ENCODE measurements at regions not wholly inside any gene's neighbourhood (a gene's known extent, or its start where the extent isn't known, plus 50 kb on each side); places are given as distances from the start of the nearest gene placed in this dataset.
A peak's percentile ranks its signal among the peaks of the same experiment; 100 is the strongest.

DNA sequence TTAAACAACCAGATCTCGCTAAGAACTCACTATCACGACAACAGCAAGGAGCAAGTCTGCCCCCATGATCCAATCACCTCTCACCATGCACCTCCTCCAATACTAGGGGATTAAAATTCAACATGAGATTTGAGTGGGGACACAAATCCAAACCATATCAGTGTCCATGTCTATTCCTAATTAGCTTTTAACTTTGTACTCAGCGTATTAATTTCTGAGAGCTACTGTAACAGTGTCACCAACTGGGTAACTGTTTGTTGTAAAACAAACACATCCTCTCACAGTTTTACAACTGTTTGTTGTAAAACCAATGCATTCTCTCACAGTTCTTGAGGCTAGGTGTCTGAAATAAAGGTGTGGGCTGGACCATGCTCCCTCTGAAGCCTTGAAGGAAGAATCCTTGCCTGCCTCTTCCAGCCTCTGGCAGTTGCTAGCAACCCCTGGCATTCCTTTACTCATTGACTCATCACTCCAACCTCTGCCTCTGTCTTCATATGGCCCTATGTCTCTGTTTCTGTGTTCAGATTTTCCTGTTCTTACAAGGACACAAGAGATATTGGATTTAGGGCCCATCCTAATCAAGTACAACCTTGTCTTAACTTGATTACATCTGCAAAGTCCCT is 121.2 kb downstream of the LTN1 start:
- Mint-ChIP-seq H3K4me3 (no peak overlapping the region), H3K36me3 (ENCODE audit: low read depth) (peaks cover 54% of the 10 kb centered on the region), H3K9me3 (no peaks in the 10 kb centered on the region), H3K27ac (no peak overlapping the region), H3K4me1 (peaks cover 20% of the 10 kb centered on the region), H3K27me3 (ENCODE audit: insufficient read depth) (no peaks in the 10 kb centered on the region)
- Histone ChIP-seq H3K27ac (ENCODE audit: low read depth, low read length) (no peak overlapping the region), H3K36me3 (ENCODE audit: control insufficient read depth, insufficient read depth, low read length) (peaks cover 53% of the 10 kb centered on the region), H3K4me1 (ENCODE audit: control insufficient read depth, insufficient read depth, low read length) (no peaks in the 10 kb centered on the region), H3K4me3 (ENCODE audit: low read length) (no peak overlapping the region), H3K9ac (ENCODE audit: extremely low read depth, low read length, poor library complexity, severe bottlenecking) (no peak overlapping the region), H3K27me3 (ENCODE audit: control insufficient read depth, insufficient read depth, low read length, poor library complexity, severe bottlenecking) (no peaks in the 10 kb centered on the region), H3K9me3 (ENCODE audit: control insufficient read depth, low read length) (no peaks in the 10 kb centered on the region)
- 94 to 100% methylated on average over 1 to 3 of the region's 3 CpGs for WGBS, 2 experiments (ENCODE audit: insufficient coverage in 1 of 2, insufficient read length in 1 of 2)
- TF ChIP-seq, protein P1, sequence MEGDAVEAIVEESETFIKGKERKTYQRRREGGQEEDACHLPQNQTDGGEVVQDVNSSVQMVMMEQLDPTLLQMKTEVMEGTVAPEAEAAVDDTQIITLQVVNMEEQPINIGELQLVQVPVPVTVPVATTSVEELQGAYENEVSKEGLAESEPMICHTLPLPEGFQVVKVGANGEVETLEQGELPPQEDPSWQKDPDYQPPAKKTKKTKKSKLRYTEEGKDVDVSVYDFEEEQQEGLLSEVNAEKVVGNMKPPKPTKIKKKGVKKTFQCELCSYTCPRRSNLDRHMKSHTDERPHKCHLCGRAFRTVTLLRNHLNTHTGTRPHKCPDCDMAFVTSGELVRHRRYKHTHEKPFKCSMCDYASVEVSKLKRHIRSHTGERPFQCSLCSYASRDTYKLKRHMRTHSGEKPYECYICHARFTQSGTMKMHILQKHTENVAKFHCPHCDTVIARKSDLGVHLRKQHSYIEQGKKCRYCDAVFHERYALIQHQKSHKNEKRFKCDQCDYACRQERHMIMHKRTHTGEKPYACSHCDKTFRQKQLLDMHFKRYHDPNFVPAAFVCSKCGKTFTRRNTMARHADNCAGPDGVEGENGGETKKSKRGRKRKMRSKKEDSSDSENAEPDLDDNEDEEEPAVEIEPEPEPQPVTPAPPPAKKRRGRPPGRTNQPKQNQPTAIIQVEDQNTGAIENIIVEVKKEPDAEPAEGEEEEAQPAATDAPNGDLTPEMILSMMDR (conservative IDR thresholded peaks at IDR 0.05): peak; percentile 37
- DNase-seq: no peak

GRCh38 chr21:28867401-28867800 is 125.3 kb downstream of the LTN1 start:
- Mint-ChIP-seq H3K4me1 (peaks cover 13% of the 10 kb centered on the region), H3K9me3 (peaks cover 4% of the 10 kb centered on the region), H3K27me3 (ENCODE audit: insufficient read depth) (no peaks in the 10 kb centered on the region), H3K27ac (no peak overlapping the region), H3K4me3 (no peak overlapping the region), H3K36me3 (ENCODE audit: low read depth) (peaks cover 36% of the 10 kb centered on the region)
- H3K9ac ChIP-seq (ENCODE audit: extremely low read depth, low read length, poor library complexity, severe bottlenecking): no peak overlapping the region
- peaks cover 19% of the 10 kb centered on the region for H3K36me3 ChIP-seq (ENCODE audit: control insufficient read depth, insufficient read depth, low read length)
- WGBS, 2 experiments (ENCODE audit: insufficient coverage in 1 of 2, insufficient read length in 1 of 2): 83 to 90% methylated on average over 1 to 3 of the region's 3 CpGs
- no peaks in the 10 kb centered on the region for H3K4me1 ChIP-seq (ENCODE audit: control insufficient read depth, insufficient read depth, low read length)
- H3K4me3 ChIP-seq (ENCODE audit: low read length): no peak overlapping the region
- no peak overlapping the region for H3K27ac ChIP-seq (ENCODE audit: low read depth, low read length)
- TF ChIP-seq, protein P1 (conservative IDR thresholded peaks at IDR 0.05): no peak
- no peak for DNase-seq
- no peaks in the 10 kb centered on the region for H3K9me3 ChIP-seq (ENCODE audit: control insufficient read depth, low read length)
- no peaks in the 10 kb centered on the region for H3K27me3 ChIP-seq (ENCODE audit: control insufficient read depth, insufficient read depth, low read length, poor library complexity, severe bottlenecking)

DNA sequence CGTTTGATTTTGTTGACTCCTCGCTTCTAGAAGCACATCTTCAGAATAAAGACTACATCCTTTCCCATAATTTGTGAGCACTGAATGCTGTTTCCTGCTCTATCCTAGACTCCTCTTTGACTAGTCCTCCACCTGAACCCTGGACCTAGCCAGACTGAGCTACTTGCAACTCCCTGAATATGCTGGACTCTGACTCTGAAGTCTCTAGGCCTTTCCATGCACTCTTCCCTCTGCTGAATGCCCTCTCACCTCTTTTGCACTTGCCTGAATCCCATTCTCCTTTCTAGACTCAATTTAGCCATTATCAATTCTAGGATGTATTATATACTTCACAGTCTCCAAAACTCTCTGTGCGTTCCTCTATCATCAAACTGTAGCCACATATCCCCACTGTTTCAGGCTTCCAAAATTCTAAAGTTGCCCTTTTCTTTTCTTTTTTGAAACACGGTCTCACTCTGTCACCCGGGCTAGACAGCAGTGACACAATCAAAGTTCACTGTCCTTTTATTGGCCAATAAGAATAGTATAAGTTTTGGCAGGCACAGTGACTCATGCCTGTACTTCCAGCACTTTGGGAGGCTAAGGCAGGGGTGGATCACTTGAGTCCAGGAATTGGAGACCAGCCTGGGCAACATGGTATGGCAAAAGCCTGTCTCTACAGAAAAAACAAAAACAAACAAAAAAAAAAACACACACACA is 127.0 kb downstream of the LTN1 start:
- no peak overlapping the region for H3K27ac Mint-ChIP-seq
- no peak for DNase-seq

More for the DNA sequence above, 127.0 kb downstream of the LTN1 start:
- Histone ChIP-seq H3K9ac (ENCODE audit: extremely low read depth, low read length, poor library complexity, severe bottlenecking) (no peak overlapping the region), H3K36me3 (ENCODE audit: control insufficient read depth, insufficient read depth, low read length) (peaks cover 4% of the 10 kb centered on the region), H3K27me3 (ENCODE audit: control insufficient read depth, insufficient read depth, low read length, poor library complexity, severe bottlenecking) (no peaks in the 10 kb centered on the region), H3K27ac (ENCODE audit: low read depth, low read length) (no peak overlapping the region), H3K4me1 (ENCODE audit: control insufficient read depth, insufficient read depth, low read length) (no peaks in the 10 kb centered on the region), H3K9me3 (ENCODE audit: control insufficient read depth, low read length) (no peaks in the 10 kb centered on the region), H3K4me3 (ENCODE audit: low read length) (no peak overlapping the region)
- TF ChIP-seq, protein P1 (conservative IDR thresholded peaks at IDR 0.05): no peak
- Mint-ChIP-seq H3K4me3 (no peak overlapping the region), H3K9me3 (peaks cover 4% of the 10 kb centered on the region), H3K36me3 (ENCODE audit: low read depth) (peaks cover 28% of the 10 kb centered on the region), H3K27me3 (ENCODE audit: insufficient read depth) (no peaks in the 10 kb centered on the region), H3K4me1 (no peaks in the 10 kb centered on the region)
- WGBS, 2 experiments (ENCODE audit: insufficient coverage in 1 of 2, insufficient read length in 1 of 2): 92 to 98% methylated on average over 5 of the region's 5 CpGs

All from endodermal cell (in vitro differentiated cells).